ENCODE measurements at regions not wholly inside any gene's neighbourhood (a gene's known extent, or its start where the extent isn't known, plus 50 kb on each side); places are given as distances from the start of the nearest gene placed in this dataset.

DNA sequence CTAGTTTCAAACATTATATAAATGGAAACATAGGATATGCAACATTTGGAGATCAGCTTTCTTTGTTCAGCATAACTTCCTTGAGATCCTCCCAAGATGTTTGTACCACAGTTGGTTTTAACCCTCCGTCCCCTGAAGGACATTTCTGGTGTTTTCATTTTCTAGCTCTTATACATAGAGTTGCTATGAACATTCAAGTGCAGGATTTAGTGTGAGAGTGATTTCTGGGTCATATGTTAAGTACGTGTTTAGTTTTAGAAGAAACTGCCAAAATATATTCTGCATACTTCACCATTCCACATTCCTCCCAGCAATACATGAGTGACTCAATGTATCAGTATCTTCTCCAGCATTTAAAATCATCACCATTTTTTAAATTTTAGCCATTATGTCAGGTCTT lies 588.7 kb upstream of the PFKP start:
- Mint-ChIP-seq H3K4me3 (ENCODE audit: unreplicated experiment) (no peak overlapping the region), H3K27ac (ENCODE audit: unreplicated experiment) (no peak overlapping the region), H3K9me3 (ENCODE audit: unreplicated experiment) (peaks cover 4% of the 10 kb centered on the region), H3K4me1 (ENCODE audit: unreplicated experiment) (peaks cover 2% of the 10 kb centered on the region), H3K36me3 (ENCODE audit: unreplicated experiment) (no peaks in the 10 kb centered on the region), H3K27me3 (ENCODE audit: unreplicated experiment) (peaks cover 7% of the 10 kb centered on the region)
- no peak for DNase-seq (ENCODE audit: extremely low spot score, unreplicated experiment)
- TF ChIP-seq, protein P1, sequence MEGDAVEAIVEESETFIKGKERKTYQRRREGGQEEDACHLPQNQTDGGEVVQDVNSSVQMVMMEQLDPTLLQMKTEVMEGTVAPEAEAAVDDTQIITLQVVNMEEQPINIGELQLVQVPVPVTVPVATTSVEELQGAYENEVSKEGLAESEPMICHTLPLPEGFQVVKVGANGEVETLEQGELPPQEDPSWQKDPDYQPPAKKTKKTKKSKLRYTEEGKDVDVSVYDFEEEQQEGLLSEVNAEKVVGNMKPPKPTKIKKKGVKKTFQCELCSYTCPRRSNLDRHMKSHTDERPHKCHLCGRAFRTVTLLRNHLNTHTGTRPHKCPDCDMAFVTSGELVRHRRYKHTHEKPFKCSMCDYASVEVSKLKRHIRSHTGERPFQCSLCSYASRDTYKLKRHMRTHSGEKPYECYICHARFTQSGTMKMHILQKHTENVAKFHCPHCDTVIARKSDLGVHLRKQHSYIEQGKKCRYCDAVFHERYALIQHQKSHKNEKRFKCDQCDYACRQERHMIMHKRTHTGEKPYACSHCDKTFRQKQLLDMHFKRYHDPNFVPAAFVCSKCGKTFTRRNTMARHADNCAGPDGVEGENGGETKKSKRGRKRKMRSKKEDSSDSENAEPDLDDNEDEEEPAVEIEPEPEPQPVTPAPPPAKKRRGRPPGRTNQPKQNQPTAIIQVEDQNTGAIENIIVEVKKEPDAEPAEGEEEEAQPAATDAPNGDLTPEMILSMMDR (IDR thresholded peaks at IDR 0.05), result no peak

DNA sequence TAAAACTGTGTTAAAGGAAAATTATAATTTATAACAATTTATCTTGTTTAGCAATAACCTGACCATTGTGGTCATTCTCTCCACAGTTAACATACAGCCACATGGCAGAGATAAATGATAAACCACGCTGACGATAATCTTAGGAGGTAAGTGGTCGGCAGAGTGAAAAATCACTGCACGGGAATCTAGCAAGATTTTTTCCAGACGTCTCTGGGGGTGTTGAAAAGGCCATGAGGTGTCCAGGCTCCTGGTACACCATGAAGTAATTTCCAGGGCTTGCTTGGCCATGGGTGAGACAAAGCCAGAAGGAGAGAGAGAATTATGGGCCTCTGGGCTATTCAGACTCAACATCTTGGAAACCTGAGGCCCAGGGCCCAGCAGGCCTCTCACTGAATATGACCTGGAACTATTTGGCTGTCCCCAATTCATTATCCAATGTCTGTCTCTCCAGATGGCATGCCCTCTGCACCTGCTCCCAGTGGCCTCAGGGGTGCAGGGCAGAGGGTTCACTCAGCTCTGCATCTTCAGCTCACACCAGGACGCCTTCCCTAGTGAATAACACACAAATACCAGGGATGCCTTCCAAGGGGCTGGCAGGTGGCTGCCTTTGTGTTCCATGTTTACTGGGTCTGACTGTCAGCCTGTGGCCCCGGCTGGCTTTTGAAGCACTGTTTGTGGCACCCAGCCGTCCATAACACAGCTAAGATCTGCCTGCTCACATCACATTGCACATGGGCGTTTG lies 590.4 kb upstream of the PFKP start:
- Mint-ChIP-seq H3K36me3 (ENCODE audit: unreplicated experiment) (peaks cover 2% of the 10 kb centered on the region), H3K9me3 (ENCODE audit: unreplicated experiment) (peaks cover 9% of the 10 kb centered on the region), H3K27ac (ENCODE audit: unreplicated experiment) (no peak overlapping the region), H3K27me3 (ENCODE audit: unreplicated experiment) (peaks cover 8% of the 10 kb centered on the region), H3K4me1 (ENCODE audit: unreplicated experiment) (peaks cover 3% of the 10 kb centered on the region), H3K4me3 (ENCODE audit: unreplicated experiment) (no peak overlapping the region)
- TF ChIP-seq, protein P1 (IDR thresholded peaks at IDR 0.05), result no peak
- no peak for DNase-seq (ENCODE audit: extremely low spot score, unreplicated experiment)

DNA sequence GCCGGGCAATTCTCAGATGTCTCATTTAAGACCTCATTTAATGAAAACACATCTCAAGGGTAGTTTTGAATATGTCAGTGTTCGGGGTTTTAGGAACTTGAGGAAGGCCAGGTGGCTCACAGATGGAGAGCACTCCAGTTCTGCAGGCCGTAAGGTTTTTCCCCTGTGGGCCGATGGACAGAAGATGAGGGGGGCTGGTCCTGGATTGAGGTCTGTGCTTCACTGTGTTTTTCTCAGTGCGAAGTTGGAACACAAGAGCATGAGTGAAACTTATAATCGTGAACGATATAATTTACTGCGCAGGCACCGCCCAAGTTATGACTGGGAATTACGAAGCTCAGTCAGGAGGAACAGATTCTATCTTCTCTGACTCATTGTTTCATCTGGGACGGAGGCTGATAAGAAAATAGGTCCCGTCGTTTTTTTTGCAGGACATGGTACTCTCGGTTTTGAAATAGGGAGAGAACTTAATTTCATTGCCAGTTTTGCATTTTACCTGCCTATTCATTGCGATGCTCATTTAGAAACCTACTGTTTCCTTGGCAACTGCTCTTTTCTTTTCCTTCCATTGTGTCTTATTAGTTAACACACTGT lies 591.0 kb upstream of the PFKP start:
- no peak overlapping the region for H3K4me3 Mint-ChIP-seq (ENCODE audit: unreplicated experiment)
- no peak overlapping the region for H3K27ac Mint-ChIP-seq (ENCODE audit: unreplicated experiment)
- peaks cover 8% of the 10 kb centered on the region for H3K4me1 Mint-ChIP-seq (ENCODE audit: unreplicated experiment)
- TF ChIP-seq, protein P1 (IDR thresholded peaks at IDR 0.05), result no peak
- H3K36me3 Mint-ChIP-seq (ENCODE audit: unreplicated experiment), result peaks cover 2% of the 10 kb centered on the region
- peaks cover 8% of the 10 kb centered on the region for H3K27me3 Mint-ChIP-seq (ENCODE audit: unreplicated experiment)
- no peak for DNase-seq (ENCODE audit: extremely low spot score, unreplicated experiment)
- H3K9me3 Mint-ChIP-seq (ENCODE audit: unreplicated experiment), result peaks cover 9% of the 10 kb centered on the region

DNA sequence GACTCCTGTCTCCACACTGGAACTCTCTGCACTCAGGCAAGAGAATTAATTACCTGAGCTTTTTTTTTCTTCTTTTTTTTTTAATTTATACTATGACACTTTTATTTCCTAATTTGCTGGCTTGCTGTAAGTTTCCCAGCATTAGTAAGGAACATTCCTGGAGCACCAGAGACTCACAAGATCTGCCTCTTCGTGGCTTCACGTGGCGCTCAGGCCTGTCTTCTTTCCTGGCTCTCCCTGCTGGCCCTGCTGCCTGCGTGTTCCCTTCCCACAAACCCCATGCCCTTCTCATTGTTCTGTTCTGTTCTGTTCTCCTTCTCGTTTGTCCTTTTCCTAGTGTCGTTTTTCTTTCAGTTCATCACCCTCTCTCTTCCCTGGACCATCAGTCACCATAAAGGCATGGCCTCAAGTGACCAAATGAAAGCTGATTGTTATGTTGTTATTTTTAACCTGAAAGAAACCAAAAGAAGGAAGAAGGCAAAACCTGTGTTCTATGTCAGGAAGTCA lies 591.6 kb upstream of the PFKP start:
- Mint-ChIP-seq H3K27me3 (ENCODE audit: unreplicated experiment) (peaks cover 8% of the 10 kb centered on the region), H3K9me3 (ENCODE audit: unreplicated experiment) (peaks cover 9% of the 10 kb centered on the region), H3K36me3 (ENCODE audit: unreplicated experiment) (peaks cover 2% of the 10 kb centered on the region), H3K4me3 (ENCODE audit: unreplicated experiment) (no peak overlapping the region), H3K27ac (ENCODE audit: unreplicated experiment) (no peak overlapping the region), H3K4me1 (ENCODE audit: unreplicated experiment) (peaks cover 8% of the 10 kb centered on the region)
- TF ChIP-seq, protein P1 (IDR thresholded peaks at IDR 0.05), result no peak
- DNase-seq (ENCODE audit: extremely low spot score, unreplicated experiment), result no peak

DNA sequence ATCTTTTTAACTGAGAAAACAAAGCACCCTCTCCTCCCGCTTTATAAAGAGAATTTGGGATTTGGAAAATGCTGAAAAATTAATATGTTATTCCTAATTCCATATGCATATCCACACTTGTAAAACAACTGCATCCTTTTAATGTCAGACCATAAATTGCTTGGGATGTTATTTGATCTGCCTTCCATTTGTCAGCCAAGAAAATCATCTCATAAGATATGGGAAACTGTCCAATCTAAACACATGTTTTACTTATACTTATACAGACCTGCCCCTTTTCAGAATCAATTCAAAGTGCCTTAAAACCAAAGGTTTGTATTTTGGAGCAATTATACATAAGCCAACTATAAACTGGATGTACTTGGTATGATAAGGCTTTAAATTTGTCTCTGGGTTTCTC lies 595.5 kb upstream of the PFKP start:
- Mint-ChIP-seq H3K4me3 (ENCODE audit: unreplicated experiment) (no peak overlapping the region), H3K4me1 (ENCODE audit: unreplicated experiment) (peaks cover 6% of the 10 kb centered on the region), H3K27me3 (ENCODE audit: unreplicated experiment) (peaks cover 23% of the 10 kb centered on the region), H3K9me3 (ENCODE audit: unreplicated experiment) (peaks cover 9% of the 10 kb centered on the region), H3K36me3 (ENCODE audit: unreplicated experiment) (peaks cover 2% of the 10 kb centered on the region), H3K27ac (ENCODE audit: unreplicated experiment) (no peak overlapping the region)
- DNase-seq (ENCODE audit: extremely low spot score, unreplicated experiment), result no peak
- TF ChIP-seq, protein P1 (IDR thresholded peaks at IDR 0.05), result no peak
